ENCODE measurements at regions not wholly inside any gene's neighbourhood (a gene's known extent, or its start where the extent isn't known, plus 50 kb on each side); places are given as distances from the start of the nearest gene placed in this dataset.

GRCh38 chr15:99921101-99921500 lies 187.9 kb upstream of the LYSMD4 start:
- H3K4me3 ChIP-seq (ENCODE audit: low read length in 2 of 2), result no peak overlapping the region
- no peaks in the 10 kb centered on the region for H3K9me3 ChIP-seq (ENCODE audit: control insufficient read depth, low read length)
- intact Hi-C loops (cut with DNase I), result no loop called here
- H3K27ac ChIP-seq (ENCODE audit: low read depth in 1 of 2, low read length in 2 of 2), result no peak overlapping the region
- WGBS, 2 donors, result 38 to 40% methylated on average over 4 of the region's 4 CpGs
- no peaks in the 10 kb centered on the region for H3K27me3 ChIP-seq (ENCODE audit: control insufficient read depth in 1 of 2, insufficient read depth in 2 of 2, low read length in 1 of 2)
- no peaks in the 10 kb centered on the region for H3K36me3 ChIP-seq (ENCODE audit: control insufficient read depth in 1 of 2, insufficient read depth in 2 of 2, low read length in 1 of 2)
- DNase-seq (no peak), ATAC-seq (ENCODE audit: low FRiP score) (no peak)
- no peaks in the 10 kb centered on the region for H3K4me1 ChIP-seq (ENCODE audit: control insufficient read depth in 1 of 2, insufficient read depth in 2 of 2, low read length in 2 of 2)

GRCh38 chr15:99918072-99918471 lies 184.8 kb upstream of the LYSMD4 start:
- ATAC-seq (ENCODE audit: low FRiP score) (no peak), DNase-seq (no peak)
- Histone ChIP-seq H3K36me3 (ENCODE audit: control insufficient read depth in 1 of 2, insufficient read depth in 2 of 2, low read length in 1 of 2) (no peaks in the 10 kb centered on the region), H3K27me3 (ENCODE audit: control insufficient read depth in 1 of 2, insufficient read depth in 2 of 2, low read length in 1 of 2) (no peaks in the 10 kb centered on the region), H3K4me3 (ENCODE audit: low read length in 2 of 2) (no peak overlapping the region), H3K9me3 (ENCODE audit: control insufficient read depth, low read length) (no peaks in the 10 kb centered on the region), H3K27ac (ENCODE audit: low read depth in 1 of 2, low read length in 2 of 2) (no peak overlapping the region), H3K4me1 (ENCODE audit: control insufficient read depth in 1 of 2, insufficient read depth in 2 of 2, low read length in 2 of 2) (no peaks in the 10 kb centered on the region)
- intact Hi-C loops (cut with DNase I), result no loop called here
- 88 to 90% methylated on average over 9 of the region's 9 CpGs for WGBS, 2 donors

GRCh38 chr15:99917252-99917651 lies 184.0 kb upstream of the LYSMD4 start:
- Histone ChIP-seq H3K27me3 (ENCODE audit: control insufficient read depth in 1 of 2, insufficient read depth in 2 of 2, low read length in 1 of 2) (no peaks in the 10 kb centered on the region), H3K9me3 (ENCODE audit: control insufficient read depth, low read length) (no peaks in the 10 kb centered on the region), H3K4me1 (ENCODE audit: control insufficient read depth in 1 of 2, insufficient read depth in 2 of 2, low read length in 2 of 2) (no peaks in the 10 kb centered on the region), H3K4me3 (ENCODE audit: low read length in 2 of 2) (no peak overlapping the region), H3K27ac (ENCODE audit: low read depth in 1 of 2, low read length in 2 of 2) (no peak overlapping the region), H3K36me3 (ENCODE audit: control insufficient read depth in 1 of 2, insufficient read depth in 2 of 2, low read length in 1 of 2) (no peaks in the 10 kb centered on the region)
- peak in 1 of 2 donors; percentile 48 for DNase-seq
- WGBS, 2 donors, result 59 to 73% methylated on average over 6 of the region's 6 CpGs
- no peak for ATAC-seq (ENCODE audit: low FRiP score)
- intact Hi-C loops (cut with DNase I), result no loop called here

- intact Hi-C loops (cut with DNase I), result no loop called here
- H3K27ac ChIP-seq (ENCODE audit: low read depth in 1 of 2, low read length in 2 of 2), result no peak overlapping the region
- H3K4me3 ChIP-seq (ENCODE audit: low read length in 2 of 2), result no peak overlapping the region
- H3K27me3 ChIP-seq (ENCODE audit: control insufficient read depth in 1 of 2, insufficient read depth in 2 of 2, low read length in 1 of 2), result no peaks in the 10 kb centered on the region
- H3K4me1 ChIP-seq (ENCODE audit: control insufficient read depth in 1 of 2, insufficient read depth in 2 of 2, low read length in 2 of 2), result no peaks in the 10 kb centered on the region
- H3K36me3 ChIP-seq (ENCODE audit: control insufficient read depth in 1 of 2, insufficient read depth in 2 of 2, low read length in 1 of 2), result no peaks in the 10 kb centered on the region
- ATAC-seq (ENCODE audit: low FRiP score), result no peak
- no peaks in the 10 kb centered on the region for H3K9me3 ChIP-seq (ENCODE audit: control insufficient read depth, low read length)
- 74 to 83% methylated on average over 10 of the region's 10 CpGs for WGBS, 2 donors
- peak in 1 of 2 donors; percentile 57 for DNase-seq
Measured at GRCh38 chr15:99916668-99917223, 183.5 kb upstream of the LYSMD4 start.

- intact Hi-C loops (cut with DNase I), result no loop called here
- H3K4me1 ChIP-seq (ENCODE audit: control insufficient read depth in 1 of 2, insufficient read depth in 2 of 2, low read length in 2 of 2), result no peaks in the 10 kb centered on the region
- 83 to 87% methylated on average over 3 of the region's 3 CpGs for WGBS, 2 donors
- no peaks in the 10 kb centered on the region for H3K27me3 ChIP-seq (ENCODE audit: control insufficient read depth in 1 of 2, insufficient read depth in 2 of 2, low read length in 1 of 2)
- ATAC-seq (ENCODE audit: low FRiP score) (no peak), DNase-seq (no peak)
- no peak overlapping the region for H3K27ac ChIP-seq (ENCODE audit: low read depth in 1 of 2, low read length in 2 of 2)
- no peak overlapping the region for H3K4me3 ChIP-seq (ENCODE audit: low read length in 2 of 2)
- H3K9me3 ChIP-seq (ENCODE audit: control insufficient read depth, low read length), result no peaks in the 10 kb centered on the region
- no peaks in the 10 kb centered on the region for H3K36me3 ChIP-seq (ENCODE audit: control insufficient read depth in 1 of 2, insufficient read depth in 2 of 2, low read length in 1 of 2)
Measured at GRCh38 chr15:99914723-99915122, 181.5 kb upstream of the LYSMD4 start.

- Histone ChIP-seq H3K27me3 (ENCODE audit: control insufficient read depth in 1 of 2, insufficient read depth in 2 of 2, low read length in 1 of 2) (no peaks in the 10 kb centered on the region), H3K4me3 (ENCODE audit: low read length in 2 of 2) (no peak overlapping the region), H3K27ac (ENCODE audit: low read depth in 1 of 2, low read length in 2 of 2) (no peak overlapping the region), H3K36me3 (ENCODE audit: control insufficient read depth in 1 of 2, insufficient read depth in 2 of 2, low read length in 1 of 2) (no peaks in the 10 kb centered on the region), H3K4me1 (ENCODE audit: control insufficient read depth in 1 of 2, insufficient read depth in 2 of 2, low read length in 2 of 2) (no peaks in the 10 kb centered on the region), H3K9me3 (ENCODE audit: control insufficient read depth, low read length) (no peaks in the 10 kb centered on the region)
- WGBS, 2 donors, result 10 to 12% methylated on average over 5 of the region's 5 CpGs
- ATAC-seq (ENCODE audit: low FRiP score) (no peak), DNase-seq (no peak)
- intact Hi-C loops (cut with DNase I), result no loop called here
Measured at GRCh38 chr15:99911816-99912215, 178.6 kb upstream of the LYSMD4 start.

- Histone ChIP-seq H3K4me1 (ENCODE audit: control insufficient read depth in 1 of 2, insufficient read depth in 2 of 2, low read length in 2 of 2) (no peaks in the 10 kb centered on the region), H3K27me3 (ENCODE audit: control insufficient read depth in 1 of 2, insufficient read depth in 2 of 2, low read length in 1 of 2) (no peaks in the 10 kb centered on the region), H3K9me3 (ENCODE audit: control insufficient read depth, low read length) (no peaks in the 10 kb centered on the region), H3K36me3 (ENCODE audit: control insufficient read depth in 1 of 2, insufficient read depth in 2 of 2, low read length in 1 of 2) (no peaks in the 10 kb centered on the region), H3K27ac (ENCODE audit: low read depth in 1 of 2, low read length in 2 of 2) (no peak overlapping the region), H3K4me3 (ENCODE audit: low read length in 2 of 2) (no peak overlapping the region)
- WGBS, 2 donors, result 82 to 86% methylated on average over 13 of the region's 13 CpGs
- ATAC-seq (ENCODE audit: low FRiP score) (no peak), DNase-seq (no peak)
- intact Hi-C loops (cut with DNase I), result no loop called here
Measured at GRCh38 chr15:99909592-99910295, 176.5 kb upstream of the LYSMD4 start.

GRCh38 chr15:99907698-99908097 lies 174.5 kb upstream of the LYSMD4 start:
- intact Hi-C loops (cut with DNase I), result no loop called here
- Histone ChIP-seq H3K9me3 (ENCODE audit: control insufficient read depth, low read length) (no peaks in the 10 kb centered on the region), H3K4me1 (ENCODE audit: control insufficient read depth in 1 of 2, insufficient read depth in 2 of 2, low read length in 2 of 2) (no peaks in the 10 kb centered on the region), H3K4me3 (ENCODE audit: low read length in 2 of 2) (no peak overlapping the region), H3K36me3 (ENCODE audit: control insufficient read depth in 1 of 2, insufficient read depth in 2 of 2, low read length in 1 of 2) (no peaks in the 10 kb centered on the region), H3K27me3 (ENCODE audit: control insufficient read depth in 1 of 2, insufficient read depth in 2 of 2, low read length in 1 of 2) (no peaks in the 10 kb centered on the region), H3K27ac (ENCODE audit: low read depth in 1 of 2, low read length in 2 of 2) (no peak overlapping the region)
- no peak for DNase-seq
- 95 to 96% methylated on average over 3 of the region's 3 CpGs for WGBS, 2 donors
- ATAC-seq (ENCODE audit: low FRiP score), result no peak

- intact Hi-C loops (cut with DNase I), result no loop called here
- 95% methylated on average over 4 of the region's 4 CpGs for WGBS, 2 donors
- ATAC-seq (ENCODE audit: low FRiP score) (no peak), DNase-seq (no peak)
- H3K9me3 ChIP-seq (ENCODE audit: control insufficient read depth, low read length), result no peaks in the 10 kb centered on the region
- H3K36me3 ChIP-seq (ENCODE audit: control insufficient read depth in 1 of 2, insufficient read depth in 2 of 2, low read length in 1 of 2), result no peaks in the 10 kb centered on the region
- no peaks in the 10 kb centered on the region for H3K27me3 ChIP-seq (ENCODE audit: control insufficient read depth in 1 of 2, insufficient read depth in 2 of 2, low read length in 1 of 2)
- no peaks in the 10 kb centered on the region for H3K4me1 ChIP-seq (ENCODE audit: control insufficient read depth in 1 of 2, insufficient read depth in 2 of 2, low read length in 2 of 2)
- no peak overlapping the region for H3K4me3 ChIP-seq (ENCODE audit: low read length in 2 of 2)
- H3K27ac ChIP-seq (ENCODE audit: low read depth in 1 of 2, low read length in 2 of 2), result no peak overlapping the region
Measured at GRCh38 chr15:99906793-99907192, 173.6 kb upstream of the LYSMD4 start.
